OCI-LY1 (cell line): ENCODE measurements at regions not wholly inside any gene's neighbourhood (a gene's known extent, or its start where the extent isn't known, plus 50 kb on each side); places are given as distances from the start of the nearest gene placed in this dataset.

Source experiments
- CTCF ChIP-seq: fragments of 200-600 bp; sonication (generic), shearing (Covaris generic); IDR thresholded peaks from 2 replicates; pipeline ENCODE4 v1.5.1; 2017; ENCODE audit warnings: mild to moderate bottlenecking, antibody characterized with exemption, low read length, moderate library complexity, mixed read lengths
- EZH2 ChIP-seq: fragments of 200-600 bp; sonication (generic), shearing (Covaris generic); IDR thresholded peaks from 2 replicates; pipeline ENCODE4 v1.8.0; 2017; ENCODE audit warnings: borderline replicate concordance, mixed run types, mild to moderate bottlenecking, antibody characterized with exemption, low read length, moderate library complexity, mixed read lengths

DNA sequence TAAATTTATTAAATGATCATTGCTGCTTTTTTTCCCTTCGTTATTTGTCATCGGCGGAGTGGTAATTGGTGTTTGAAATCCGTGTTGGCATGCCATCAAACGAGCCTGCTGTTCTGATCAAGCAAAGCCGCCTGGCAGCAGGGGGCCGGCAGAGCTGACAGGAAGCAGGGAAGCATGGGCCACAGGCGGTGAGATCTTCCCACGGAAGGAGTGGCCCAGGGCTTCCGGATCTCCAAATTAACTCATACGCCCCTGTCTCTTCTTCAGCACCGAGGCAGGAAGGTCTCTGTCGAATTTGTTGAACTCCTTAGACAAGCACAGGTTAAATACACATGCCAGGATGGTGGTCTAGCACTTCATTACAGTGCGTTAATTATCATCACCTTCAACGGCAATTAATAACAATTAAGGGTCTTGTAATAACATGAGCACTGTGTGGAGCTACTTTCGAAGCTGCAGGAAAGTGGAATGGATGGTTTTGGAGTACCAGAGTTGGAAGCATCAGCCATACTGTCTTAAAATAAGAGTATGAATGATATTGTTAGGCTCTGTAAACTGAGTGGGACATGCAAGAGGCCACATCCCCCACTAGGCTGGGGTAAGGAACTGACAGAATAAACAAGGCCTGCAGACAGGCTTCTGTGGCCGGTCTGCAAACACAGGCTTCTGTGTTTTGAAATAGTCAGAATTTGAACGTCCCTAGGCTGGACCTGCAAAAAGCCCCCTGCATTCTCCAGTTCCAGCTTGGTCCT, 199.4 kb upstream of the DAB1 start:
- TF ChIP-seq CTCF: no peak
- no peak for TF ChIP-seq EZH2
